OCI-LY7 (cell line): ENCODE measurements at regions not wholly inside any gene's neighbourhood (a gene's known extent, or its start where the extent isn't known, plus 50 kb on each side); places are given as distances from the start of the nearest gene placed in this dataset.

Source experiments
- EZH2phosphoT487 ChIP-seq: fragments of 200-600 bp; sonication (generic); IDR thresholded peaks from 2 replicates; pipeline ENCODE4 v1.6.1; 2018; ENCODE audit warnings: low read depth, borderline replicate concordance, mild to moderate bottlenecking, mixed run types, antibody characterized with exemption, low read length, moderate library complexity, mixed read lengths
- TF ChIP-seq, protein P1 (sequence below): fragments of 200-600 bp; sonication (generic); conservative IDR thresholded peaks from 2 replicates; pipeline ENCODE4 v1.5.1; 2014; ENCODE audit warnings: mild to moderate bottlenecking, antibody characterized with exemption, low read length, moderate library complexity, mixed read lengths

- TF ChIP-seq, protein P1, sequence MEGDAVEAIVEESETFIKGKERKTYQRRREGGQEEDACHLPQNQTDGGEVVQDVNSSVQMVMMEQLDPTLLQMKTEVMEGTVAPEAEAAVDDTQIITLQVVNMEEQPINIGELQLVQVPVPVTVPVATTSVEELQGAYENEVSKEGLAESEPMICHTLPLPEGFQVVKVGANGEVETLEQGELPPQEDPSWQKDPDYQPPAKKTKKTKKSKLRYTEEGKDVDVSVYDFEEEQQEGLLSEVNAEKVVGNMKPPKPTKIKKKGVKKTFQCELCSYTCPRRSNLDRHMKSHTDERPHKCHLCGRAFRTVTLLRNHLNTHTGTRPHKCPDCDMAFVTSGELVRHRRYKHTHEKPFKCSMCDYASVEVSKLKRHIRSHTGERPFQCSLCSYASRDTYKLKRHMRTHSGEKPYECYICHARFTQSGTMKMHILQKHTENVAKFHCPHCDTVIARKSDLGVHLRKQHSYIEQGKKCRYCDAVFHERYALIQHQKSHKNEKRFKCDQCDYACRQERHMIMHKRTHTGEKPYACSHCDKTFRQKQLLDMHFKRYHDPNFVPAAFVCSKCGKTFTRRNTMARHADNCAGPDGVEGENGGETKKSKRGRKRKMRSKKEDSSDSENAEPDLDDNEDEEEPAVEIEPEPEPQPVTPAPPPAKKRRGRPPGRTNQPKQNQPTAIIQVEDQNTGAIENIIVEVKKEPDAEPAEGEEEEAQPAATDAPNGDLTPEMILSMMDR = no peak
- no peak for TF ChIP-seq EZH2phosphoT487
These were observed 466.2 kb downstream of the TFAP2A start for GRCh38 chr6:9948678-9949077.
